ENCODE measurements at regions not wholly inside any gene's neighbourhood (a gene's known extent, or its start where the extent isn't known, plus 50 kb on each side); places are given as distances from the start of the nearest gene placed in this dataset.
"Not testable (repeated sequence)": the region's sequence is repeated elsewhere in the genome, so short reads cannot be mapped to it uniquely, and the experiment has no call there.

DNA sequence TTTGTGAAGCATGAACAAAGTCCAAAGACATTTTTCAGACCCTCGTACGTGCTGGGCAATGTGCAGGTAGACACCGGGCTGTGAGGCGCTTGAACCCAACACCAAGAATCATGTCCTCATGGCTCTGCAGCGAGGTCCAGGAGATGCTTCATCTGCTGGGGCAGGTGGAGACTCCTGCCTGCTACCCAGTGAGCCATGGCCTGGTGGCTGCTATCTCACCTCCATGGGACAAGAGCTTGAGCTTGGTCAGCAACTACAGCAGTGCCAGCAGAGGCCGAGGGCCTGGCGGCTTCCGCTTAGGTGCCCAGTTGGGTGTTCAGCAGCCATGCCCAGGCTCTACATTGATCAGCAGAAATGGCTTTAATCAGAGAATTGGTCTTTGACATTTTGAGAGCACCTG, 281.0 kb upstream of the HS6ST1 start:
- H3K9me3 ChIP-seq (ENCODE audit: low read length), result no peaks in the 10 kb centered on the region
- no peaks in the 10 kb centered on the region for H3K27me3 ChIP-seq (ENCODE audit: insufficient read depth, low read length)
- peaks cover 14% of the 10 kb centered on the region for H3K4me1 ChIP-seq (ENCODE audit: insufficient read depth, low read length)
- H3K4me3 ChIP-seq (ENCODE audit: low read length), result no peak overlapping the region
- H3K36me3 ChIP-seq (ENCODE audit: insufficient read depth, low read length), result no peaks in the 10 kb centered on the region
- H2AFZ ChIP-seq (ENCODE audit: low read depth, low read length), result no peak overlapping the region

DNA sequence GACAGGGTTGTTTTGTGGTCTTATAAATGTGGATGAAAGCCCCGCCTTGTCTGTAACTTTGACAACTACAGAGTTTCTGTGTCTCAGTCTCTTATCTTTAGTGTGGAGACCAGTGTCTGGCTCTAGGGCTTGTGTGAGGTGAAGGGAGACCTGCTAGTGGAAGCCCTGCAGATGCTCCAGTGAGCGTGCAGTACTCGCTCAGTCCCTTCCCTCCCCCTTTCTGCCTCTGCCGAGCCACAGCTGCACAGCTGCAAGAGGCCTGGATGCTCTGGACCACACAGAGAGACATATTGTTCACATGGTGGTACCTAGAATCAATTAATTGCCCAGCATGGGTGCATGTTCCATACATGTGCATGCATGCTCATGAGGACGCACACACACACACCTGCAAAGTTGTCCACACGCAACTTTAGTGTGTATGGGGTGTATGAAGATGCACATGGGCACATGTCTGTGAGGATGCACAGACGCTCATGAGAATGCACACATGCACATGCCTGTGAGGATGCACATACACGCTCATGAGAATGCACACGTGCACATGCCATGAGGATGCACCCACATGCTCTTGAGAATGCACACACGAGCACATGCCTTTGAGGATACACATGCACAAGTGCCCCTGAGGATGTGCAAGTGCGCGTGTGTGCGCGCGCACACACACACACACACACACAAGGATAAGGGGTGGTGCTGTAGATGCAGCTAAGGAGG, 282.1 kb upstream of the HS6ST1 start:
- Histone ChIP-seq H3K9me3 (ENCODE audit: low read length) (no peaks in the 10 kb centered on the region), H3K4me1 (ENCODE audit: insufficient read depth, low read length) (peaks cover 14% of the 10 kb centered on the region), H3K36me3 (ENCODE audit: insufficient read depth, low read length) (no peaks in the 10 kb centered on the region), H2AFZ (ENCODE audit: low read depth, low read length) (no peak overlapping the region), H3K4me3 (ENCODE audit: low read length) (no peak overlapping the region), H3K27me3 (ENCODE audit: insufficient read depth, low read length) (no peaks in the 10 kb centered on the region)

DNA sequence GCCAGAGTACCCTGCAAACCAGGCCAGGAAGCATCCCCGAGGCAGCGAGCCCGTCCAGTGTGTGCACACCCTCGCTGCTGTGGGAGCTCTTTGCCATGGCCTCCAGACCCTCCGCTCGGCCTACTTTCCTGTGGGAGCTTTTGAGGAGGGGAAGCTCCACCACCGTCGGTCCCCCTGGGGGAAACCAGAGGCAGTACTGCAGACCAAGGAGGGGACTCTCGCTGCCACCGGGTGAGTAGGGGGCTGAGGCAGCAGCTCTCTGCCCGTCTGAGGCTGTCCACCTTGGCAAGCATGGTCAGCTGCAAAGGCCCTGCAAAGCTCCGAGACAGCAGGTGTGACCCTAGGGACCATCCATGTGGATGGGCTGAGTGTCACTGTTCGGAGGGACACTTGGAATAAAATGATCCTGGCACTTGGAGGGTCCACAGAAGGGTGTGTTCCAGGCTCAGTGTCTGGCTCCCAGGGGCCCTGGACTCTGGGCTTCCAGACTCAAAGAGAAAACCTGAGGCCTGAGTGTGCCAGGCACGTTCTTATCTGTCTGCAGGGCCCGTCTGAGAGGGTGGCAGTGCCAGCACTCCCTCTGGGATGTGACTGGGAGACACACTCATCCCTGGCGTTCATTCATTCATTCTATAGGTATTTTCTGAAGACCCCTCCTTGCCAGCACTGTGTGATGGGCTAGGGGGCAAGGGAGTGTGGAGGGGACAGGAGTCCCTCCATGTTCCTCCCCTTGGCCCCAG, 282.8 kb upstream of the HS6ST1 start:
- Histone ChIP-seq H2AFZ (ENCODE audit: low read depth, low read length) (no peak overlapping the region), H3K4me1 (ENCODE audit: insufficient read depth, low read length) (peaks cover 14% of the 10 kb centered on the region), H3K27me3 (ENCODE audit: insufficient read depth, low read length) (no peaks in the 10 kb centered on the region), H3K4me3 (ENCODE audit: low read length) (no peak overlapping the region), H3K9me3 (ENCODE audit: low read length) (no peaks in the 10 kb centered on the region), H3K36me3 (ENCODE audit: insufficient read depth, low read length) (no peaks in the 10 kb centered on the region)

DNA sequence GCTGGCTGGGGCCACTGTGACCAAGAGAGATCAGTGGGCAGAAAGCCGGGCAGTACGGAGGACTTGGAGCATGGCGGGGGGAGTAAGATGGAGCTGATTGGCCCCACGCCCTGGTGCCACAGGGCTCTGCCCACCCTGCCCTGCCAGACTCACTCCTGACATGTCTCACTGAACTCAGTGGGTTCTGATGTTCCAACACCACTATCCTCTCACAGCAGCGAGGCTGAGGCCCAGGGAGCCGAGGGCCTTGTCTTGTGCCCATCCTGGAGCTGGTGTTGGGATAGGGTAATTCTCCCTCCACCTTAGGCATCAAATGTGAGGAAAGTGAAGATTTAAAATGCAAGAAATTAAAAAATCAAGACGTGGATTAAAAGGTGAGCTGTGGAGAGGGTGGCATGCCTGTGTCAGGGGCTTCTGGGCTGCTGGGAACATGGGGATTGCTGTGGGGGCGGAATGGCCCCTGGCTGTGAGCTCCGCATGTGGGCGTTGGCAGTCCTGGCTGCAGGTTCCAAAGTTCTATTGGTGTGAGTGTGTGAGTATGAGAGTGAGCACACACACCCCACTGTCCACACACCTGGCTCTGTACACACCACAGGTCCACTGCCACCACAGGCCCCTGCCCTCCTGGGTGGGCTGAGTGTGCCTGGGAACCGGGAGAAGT, 283.5 kb upstream of the HS6ST1 start:
- H3K4me1 ChIP-seq (ENCODE audit: insufficient read depth, low read length), result peaks cover 14% of the 10 kb centered on the region
- no peaks in the 10 kb centered on the region for H3K27me3 ChIP-seq (ENCODE audit: insufficient read depth, low read length)
- H3K9me3 ChIP-seq (ENCODE audit: low read length), result no peaks in the 10 kb centered on the region
- no peaks in the 10 kb centered on the region for H3K36me3 ChIP-seq (ENCODE audit: insufficient read depth, low read length)
- H3K4me3 ChIP-seq (ENCODE audit: low read length), result no peak overlapping the region
- no peak overlapping the region for H2AFZ ChIP-seq (ENCODE audit: low read depth, low read length)

DNA sequence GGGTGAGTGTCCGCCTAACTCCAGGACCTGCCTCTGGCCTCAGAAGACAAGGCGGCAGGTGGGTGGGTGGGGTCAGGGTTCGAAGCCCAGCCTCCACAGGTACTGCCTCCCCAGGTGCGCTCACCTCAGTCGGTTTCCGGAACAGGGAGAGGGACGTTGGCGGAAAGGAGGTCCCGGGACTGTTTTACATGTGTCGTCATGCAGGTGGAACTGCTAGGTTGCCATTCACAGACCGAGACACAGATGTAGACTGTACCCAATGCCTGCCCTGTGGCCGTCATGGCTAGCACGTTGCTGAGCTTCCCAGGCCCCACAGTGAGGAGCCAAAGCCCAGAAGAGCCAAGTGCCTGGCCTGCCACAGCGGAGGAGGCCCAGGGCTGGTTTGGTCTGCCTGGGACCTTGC, 284.0 kb upstream of the HS6ST1 start:
- Histone ChIP-seq H3K9me3 (ENCODE audit: low read length) (no peaks in the 10 kb centered on the region), H3K4me1 (ENCODE audit: insufficient read depth, low read length) (peaks cover 14% of the 10 kb centered on the region), H3K4me3 (ENCODE audit: low read length) (no peak overlapping the region), H3K36me3 (ENCODE audit: insufficient read depth, low read length) (no peaks in the 10 kb centered on the region), H2AFZ (ENCODE audit: low read depth, low read length) (no peak overlapping the region), H3K27me3 (ENCODE audit: insufficient read depth, low read length) (no peaks in the 10 kb centered on the region)

DNA sequence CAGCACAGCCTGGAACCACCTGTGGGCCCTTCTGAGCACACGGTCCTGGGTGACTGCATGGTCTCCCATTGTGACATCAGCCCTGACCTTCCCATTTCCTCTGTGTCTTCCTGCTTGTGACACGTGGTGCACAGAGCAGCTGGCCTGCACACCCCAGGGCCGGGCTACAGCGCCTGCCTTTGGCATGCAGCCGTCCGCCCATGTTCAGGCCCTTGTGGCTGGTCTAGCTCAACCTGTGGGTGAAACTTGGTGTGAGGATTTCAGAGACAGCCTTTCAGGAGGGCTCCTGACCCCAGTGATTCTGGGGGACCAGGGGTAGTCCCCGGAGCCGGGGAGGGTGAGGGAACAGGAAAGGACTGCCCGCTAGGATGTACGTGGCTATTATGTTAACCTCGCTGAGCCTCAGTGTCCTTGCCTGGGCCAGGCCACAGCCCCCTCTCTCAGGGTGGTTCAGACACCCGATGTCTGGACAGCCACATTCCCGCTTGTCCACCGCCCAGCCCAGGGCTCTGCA, 284.8 kb upstream of the HS6ST1 start:
- Histone ChIP-seq H3K4me3 (ENCODE audit: low read length) (no peak overlapping the region), H3K9me3 (ENCODE audit: low read length) (no peaks in the 10 kb centered on the region), H2AFZ (ENCODE audit: low read depth, low read length) (no peak overlapping the region)

DNA sequence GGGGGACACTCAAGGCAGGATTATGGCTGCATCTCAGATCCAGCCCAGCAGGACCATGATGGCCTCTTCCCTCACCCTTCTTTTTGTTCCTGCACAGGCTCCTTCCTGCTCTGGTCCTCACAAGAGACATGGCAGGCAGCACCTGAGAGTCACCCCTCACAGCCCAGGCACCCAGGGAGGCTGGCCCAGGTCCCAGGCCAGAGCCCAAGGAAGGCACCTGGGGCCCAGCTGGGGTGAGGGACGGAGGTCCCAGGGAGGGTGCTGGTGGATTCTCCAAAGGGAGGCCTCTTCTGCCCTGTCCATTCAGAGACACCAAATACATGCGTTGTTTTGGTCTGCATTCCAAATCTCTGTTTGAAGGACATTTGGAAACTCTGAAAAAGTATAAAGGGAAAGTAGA, 285.4 kb upstream of the HS6ST1 start:
- Histone ChIP-seq H3K4me1 (ENCODE audit: insufficient read depth, low read length) (peaks cover 14% of the 10 kb centered on the region), H3K36me3 (ENCODE audit: insufficient read depth, low read length) (no peaks in the 10 kb centered on the region), H2AFZ (ENCODE audit: low read depth, low read length) (no peak overlapping the region), H3K27me3 (ENCODE audit: insufficient read depth, low read length) (no peaks in the 10 kb centered on the region), H3K4me3 (ENCODE audit: low read length) (no peak overlapping the region), H3K9me3 (ENCODE audit: low read length) (no peaks in the 10 kb centered on the region)

More for the DNA sequence above, 284.8 kb upstream of the HS6ST1 start:
- Histone ChIP-seq H3K4me1 (ENCODE audit: insufficient read depth, low read length) (peaks cover 14% of the 10 kb centered on the region), H3K27me3 (ENCODE audit: insufficient read depth, low read length) (no peaks in the 10 kb centered on the region), H3K36me3 (ENCODE audit: insufficient read depth, low read length) (no peaks in the 10 kb centered on the region)

DNA sequence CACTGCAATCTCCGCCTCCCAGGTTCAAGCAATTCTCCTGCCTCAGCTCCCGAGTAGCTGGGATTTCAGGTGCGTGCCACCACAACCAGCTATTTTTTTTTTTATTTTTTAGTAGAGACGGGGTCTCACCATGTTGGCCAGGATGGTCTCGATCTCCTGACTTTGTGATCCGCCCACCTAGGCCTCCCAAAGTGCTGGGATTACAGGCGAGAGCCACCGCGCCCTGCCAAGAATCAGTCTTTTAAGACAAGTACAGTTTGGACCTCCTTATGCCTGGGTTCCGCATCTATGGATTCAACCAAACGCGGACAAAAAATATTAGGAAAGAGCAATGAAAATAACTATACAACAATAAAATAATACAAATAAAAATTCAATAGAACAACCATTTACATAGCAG, 285.9 kb upstream of the HS6ST1 start:
- H3K36me3 ChIP-seq (ENCODE audit: insufficient read depth, low read length); H2AFZ ChIP-seq (ENCODE audit: low read depth, low read length); H3K4me3 ChIP-seq (ENCODE audit: low read length); H3K27me3 ChIP-seq (ENCODE audit: insufficient read depth, low read length); H3K9me3 ChIP-seq (ENCODE audit: low read length): not testable (repeated sequence)
- H3K4me1 ChIP-seq (ENCODE audit: insufficient read depth, low read length), result peaks cover 14% of the 10 kb centered on the region

DNA sequence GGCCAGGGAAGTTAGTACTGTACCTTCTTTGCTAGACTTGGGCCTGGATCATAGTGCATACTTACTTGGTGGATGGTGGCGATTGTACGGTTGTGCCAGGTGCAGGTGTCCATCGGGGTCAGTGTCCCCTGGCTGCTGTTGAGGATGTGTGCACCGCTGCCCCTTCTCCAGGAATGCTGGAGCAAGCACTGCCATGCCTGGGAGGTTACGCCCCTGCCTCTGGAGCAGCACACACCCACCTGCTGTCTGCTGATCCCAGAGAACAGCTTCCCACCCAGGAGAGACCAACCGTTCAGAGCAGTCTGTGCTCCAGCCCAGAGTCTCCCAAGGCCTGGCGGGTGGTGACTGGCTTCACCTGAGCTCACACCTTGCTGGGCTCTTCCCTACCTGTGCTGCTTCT, 286.8 kb upstream of the HS6ST1 start:
- Histone ChIP-seq H3K36me3 (ENCODE audit: insufficient read depth, low read length) (no peaks in the 10 kb centered on the region), H3K9me3 (ENCODE audit: low read length) (no peaks in the 10 kb centered on the region), H3K27me3 (ENCODE audit: insufficient read depth, low read length) (no peaks in the 10 kb centered on the region), H3K4me3 (ENCODE audit: low read length) (no peak overlapping the region), H2AFZ (ENCODE audit: low read depth, low read length) (no peak overlapping the region), H3K4me1 (ENCODE audit: insufficient read depth, low read length) (peaks cover 5% of the 10 kb centered on the region)

DNA sequence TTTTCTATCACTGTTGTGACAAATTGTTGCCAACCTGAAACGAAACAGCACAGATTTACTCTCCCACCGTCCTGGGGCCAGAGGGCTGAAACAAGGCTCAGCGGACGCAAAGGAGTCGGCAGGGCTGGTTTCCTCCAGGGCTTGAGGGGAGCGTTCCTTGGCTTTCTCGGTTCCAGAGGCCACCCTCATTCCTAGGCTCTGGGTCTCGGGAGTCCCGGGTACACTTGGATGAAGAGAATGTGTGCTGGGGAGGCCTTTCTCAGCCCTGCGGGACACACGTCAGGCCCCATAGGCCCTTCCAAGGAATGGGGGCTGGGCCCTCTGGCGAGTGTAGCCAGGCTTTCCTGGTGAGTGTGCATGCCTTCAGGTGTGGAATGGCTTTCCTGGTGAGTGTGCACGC, 287.3 kb upstream of the HS6ST1 start:
- H2AFZ ChIP-seq (ENCODE audit: low read depth, low read length), result no peak overlapping the region
- H3K4me1 ChIP-seq (ENCODE audit: insufficient read depth, low read length), result peaks cover under 1% of the 10 kb centered on the region
- H3K9me3 ChIP-seq (ENCODE audit: low read length), result no peaks in the 10 kb centered on the region
- no peaks in the 10 kb centered on the region for H3K27me3 ChIP-seq (ENCODE audit: insufficient read depth, low read length)
- no peaks in the 10 kb centered on the region for H3K36me3 ChIP-seq (ENCODE audit: insufficient read depth, low read length)
- no peak overlapping the region for H3K4me3 ChIP-seq (ENCODE audit: low read length)

DNA sequence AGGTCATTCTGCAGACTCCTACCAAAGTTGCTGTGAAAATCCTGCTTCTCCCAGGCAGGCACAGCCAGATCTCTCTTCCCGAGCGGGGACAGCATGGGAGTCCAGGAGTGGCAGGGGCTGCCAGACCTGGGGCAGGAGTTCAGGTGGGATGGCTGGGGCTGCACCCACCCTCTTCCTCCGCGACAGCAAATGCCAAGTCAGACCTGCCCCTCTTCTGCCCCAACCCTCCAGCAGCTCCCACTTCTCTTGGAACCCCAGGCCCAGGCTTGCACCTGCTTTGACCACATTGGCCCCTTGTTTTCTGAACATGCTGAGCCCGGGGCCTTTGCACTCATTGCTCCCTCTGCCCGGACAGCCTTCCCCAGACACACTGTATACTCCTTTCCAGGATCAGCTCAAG, 288.2 kb upstream of the HS6ST1 start:
- H3K9me3 ChIP-seq (ENCODE audit: low read length), result no peaks in the 10 kb centered on the region
- no peaks in the 10 kb centered on the region for H3K27me3 ChIP-seq (ENCODE audit: insufficient read depth, low read length)
- no peaks in the 10 kb centered on the region for H3K36me3 ChIP-seq (ENCODE audit: insufficient read depth, low read length)
- H3K4me3 ChIP-seq (ENCODE audit: low read length), result no peak overlapping the region
- no peak overlapping the region for H2AFZ ChIP-seq (ENCODE audit: low read depth, low read length)
- H3K4me1 ChIP-seq (ENCODE audit: insufficient read depth, low read length), result no peaks in the 10 kb centered on the region

DNA sequence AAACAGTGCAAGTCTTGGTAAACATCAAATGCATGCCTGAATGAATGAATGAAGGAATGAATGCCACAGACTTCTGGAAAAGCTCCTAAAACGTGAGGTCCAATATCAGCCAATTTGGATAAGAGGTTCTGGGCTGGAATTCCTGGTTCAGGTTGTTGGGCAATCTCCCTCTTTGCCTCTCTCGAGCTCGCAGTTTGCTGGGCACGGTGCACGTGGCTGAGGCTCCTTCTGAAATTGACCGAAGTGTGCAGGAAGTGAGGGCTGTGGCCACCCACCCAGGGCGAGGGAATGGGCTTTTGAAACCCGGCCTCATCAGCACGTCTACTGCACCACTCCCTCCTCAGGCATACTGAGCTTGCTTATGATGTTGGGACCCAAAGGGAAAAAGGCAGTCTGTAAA, 288.8 kb upstream of the HS6ST1 start:
- no peaks in the 10 kb centered on the region for H3K4me1 ChIP-seq (ENCODE audit: insufficient read depth, low read length)
- H3K9me3 ChIP-seq (ENCODE audit: low read length), result no peaks in the 10 kb centered on the region
- no peak overlapping the region for H2AFZ ChIP-seq (ENCODE audit: low read depth, low read length)
- H3K4me3 ChIP-seq (ENCODE audit: low read length), result no peak overlapping the region
- no peaks in the 10 kb centered on the region for H3K27me3 ChIP-seq (ENCODE audit: insufficient read depth, low read length)
- no peaks in the 10 kb centered on the region for H3K36me3 ChIP-seq (ENCODE audit: insufficient read depth, low read length)

DNA sequence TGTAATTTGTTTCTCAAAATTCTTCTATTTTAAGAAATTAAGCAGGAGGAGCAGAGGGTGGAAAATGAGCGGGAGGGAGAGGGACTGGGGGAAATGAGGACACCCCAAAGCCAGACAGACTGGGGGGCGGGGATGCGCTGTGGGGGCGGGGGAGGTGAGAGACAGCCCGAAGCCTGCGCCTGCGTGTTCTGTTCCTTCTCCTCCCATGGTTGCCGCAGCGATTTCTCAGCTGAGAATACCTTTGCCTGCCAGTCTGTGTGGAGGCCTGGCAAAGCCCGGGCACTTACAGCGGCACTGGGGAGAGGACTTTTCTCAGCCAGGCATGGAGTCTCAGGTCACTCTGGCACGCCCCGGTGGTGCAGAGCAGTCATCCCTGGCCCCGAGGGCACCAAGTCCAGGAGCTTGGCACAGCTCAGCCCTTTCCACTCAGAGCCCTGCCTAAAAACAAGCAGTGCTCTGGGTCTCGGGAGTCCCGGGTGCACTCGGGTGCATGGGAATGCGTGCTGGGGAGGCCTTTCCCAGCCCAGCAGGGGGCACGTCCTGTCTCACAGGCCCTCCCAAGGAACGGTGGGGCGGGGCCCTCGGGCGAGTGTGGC, 289.3 kb upstream of the HS6ST1 start:
- Histone ChIP-seq H3K9me3 (ENCODE audit: low read length) (no peaks in the 10 kb centered on the region), H3K27me3 (ENCODE audit: insufficient read depth, low read length) (no peaks in the 10 kb centered on the region), H3K36me3 (ENCODE audit: insufficient read depth, low read length) (no peaks in the 10 kb centered on the region), H3K4me1 (ENCODE audit: insufficient read depth, low read length) (no peaks in the 10 kb centered on the region), H2AFZ (ENCODE audit: low read depth, low read length) (no peak overlapping the region), H3K4me3 (ENCODE audit: low read length) (no peak overlapping the region)
